Neural progenitor cell (in vitro differentiated cells): ENCODE measurements at regions not wholly inside any gene's neighbourhood (a gene's known extent, or its start where the extent isn't known, plus 50 kb on each side); places are given as distances from the start of the nearest gene placed in this dataset.

Experiments used
- CTCF ChIP-seq: fragments of 200-600 bp; sonication (generic); IDR thresholded peaks from 2 replicates; pipeline ENCODE4 v1.5.1; 2017; ENCODE audit warnings: antibody characterized with exemption, mild to moderate bottlenecking
- EZH2 ChIP-seq: fragments of 200-600 bp; sonication (generic); IDR thresholded peaks from 2 replicates; pipeline ENCODE4 v1.6.1; 2017; ENCODE audit warnings: antibody characterized with exemption, mild to moderate bottlenecking, moderate library complexity

- TF ChIP-seq CTCF (no peak), EZH2 (no peak)
Observed at GRCh38 chr4:133472244-133472643, 323.1 kb downstream of the PCDH10 start.
